EH (cell line): ENCODE measurements at regions not wholly inside any gene's neighbourhood (a gene's known extent, or its start where the extent isn't known, plus 50 kb on each side); places are given as distances from the start of the nearest gene placed in this dataset.
"Not testable (repeated sequence)": the region's sequence is repeated elsewhere in the genome, so short reads cannot be mapped to it uniquely, and the experiment has no call there.

Experiments
- DNase-seq: peaks from one replicate; pipeline ENCODE4 v3.0.0-alpha.2; 2015; ENCODE audit warnings: low read depth

GRCh38 chr6:6724539-6725467 lies 136.3 kb downstream of the LY86 start:
- DNase-seq, result peak; percentile 71

- no peak for DNase-seq
These were observed 137.1 kb downstream of the LY86 start for GRCh38 chr6:6725468-6726209.

- DNase-seq, result no peak
These were observed 139.8 kb downstream of the LY86 start for GRCh38 chr6:6728169-6728941.

GRCh38 chr6:6729971-6730370 lies 141.5 kb downstream of the LY86 start:
- no peak for DNase-seq

GRCh38 chr6:6730831-6731230 lies 142.3 kb downstream of the LY86 start:
- DNase-seq, result peak; percentile 86

- DNase-seq, result no peak
These were observed 146.3 kb downstream of the LY86 start for GRCh38 chr6:6734479-6735465.

GRCh38 chr6:6736791-6737654 lies 148.5 kb downstream of the LY86 start:
- peak; percentile 55 for DNase-seq

- DNase-seq, result no peak
These were observed 149.2 kb downstream of the LY86 start for GRCh38 chr6:6737671-6738070.

- DNase-seq, result no peak
These were observed 149.6 kb downstream of the LY86 start for GRCh38 chr6:6738108-6738507.

GRCh38 chr6:6738922-6739716 lies 150.6 kb downstream of the LY86 start:
- no peak for DNase-seq

GRCh38 chr6:6740595-6740994 lies 152.1 kb downstream of the LY86 start:
- DNase-seq, result no peak

- no peak for DNase-seq
These were observed 152.7 kb downstream of the LY86 start for GRCh38 chr6:6741264-6741663.

GRCh38 chr6:6742535-6742934 lies 154.0 kb downstream of the LY86 start:
- DNase-seq, result no peak

GRCh38 chr6:6744551-6744950 lies 156.0 kb downstream of the LY86 start:
- DNase-seq, result no peak

GRCh38 chr6:6745637-6746332 lies 157.3 kb downstream of the LY86 start:
- DNase-seq, result not testable (repeated sequence)

GRCh38 chr6:6746333-6746969 lies 157.9 kb downstream of the LY86 start:
- no peak for DNase-seq

- no peak for DNase-seq
These were observed 158.4 kb downstream of the LY86 start for GRCh38 chr6:6746970-6747338.

- DNase-seq, result no peak
These were observed 158.9 kb downstream of the LY86 start for GRCh38 chr6:6747371-6747770.
